HG03442 (cell line): ENCODE measurements at regions not wholly inside any gene's neighbourhood (a gene's known extent, or its start where the extent isn't known, plus 50 kb on each side); places are given as distances from the start of the nearest gene placed in this dataset.
A peak's percentile ranks its signal among the peaks of the same experiment; 100 is the strongest.

Experiments used
- ATAC-seq: cut with Tn5 transposase; IDR thresholded peaks from one replicate; pipeline ENCODE4 v1.9.1; 2021; ENCODE audit warnings: mild to moderate bottlenecking, moderate library complexity; ENCODE audit not compliant: unreplicated experiment

GRCh38 chr2:212712466-212712865 lies 173.9 kb upstream of the ERBB4 start:
- no peak for ATAC-seq

- ATAC-seq, result no peak
These were observed 173.3 kb upstream of the ERBB4 start for GRCh38 chr2:212711856-212712255.

- no peak for ATAC-seq
These were observed 170.7 kb upstream of the ERBB4 start for GRCh38 chr2:212709280-212709679.

- no peak for ATAC-seq
These were observed 169.8 kb upstream of the ERBB4 start for GRCh38 chr2:212708355-212708754.

GRCh38 chr2:212695426-212695825 lies 156.8 kb upstream of the ERBB4 start:
- no peak for ATAC-seq

- ATAC-seq, result no peak
These were observed 155.8 kb upstream of the ERBB4 start for GRCh38 chr2:212694398-212694797.

GRCh38 chr2:212692466-212692865 lies 153.9 kb upstream of the ERBB4 start:
- no peak for ATAC-seq

GRCh38 chr2:212686285-212686895 lies 147.8 kb upstream of the ERBB4 start:
- peak; percentile 68 for ATAC-seq

GRCh38 chr2:212683346-212684097 lies 144.9 kb upstream of the ERBB4 start:
- no peak for ATAC-seq

GRCh38 chr2:212682937-212683336 lies 144.3 kb upstream of the ERBB4 start:
- ATAC-seq, result no peak

GRCh38 chr2:212677466-212677865 lies 138.9 kb upstream of the ERBB4 start:
- ATAC-seq, result no peak

- ATAC-seq, result no peak
These were observed 133.6 kb upstream of the ERBB4 start for GRCh38 chr2:212672186-212672585.

- peak; percentile 73 for ATAC-seq
These were observed 131.2 kb upstream of the ERBB4 start for GRCh38 chr2:212669761-212670160.

- ATAC-seq, result no peak
These were observed 129.2 kb upstream of the ERBB4 start for GRCh38 chr2:212667751-212668316.

- ATAC-seq, result no peak
These were observed 127.3 kb upstream of the ERBB4 start for GRCh38 chr2:212665948-212666347.

GRCh38 chr2:212659441-212659840 lies 120.8 kb upstream of the ERBB4 start:
- ATAC-seq, result no peak

- ATAC-seq, result no peak
These were observed 111.0 kb upstream of the ERBB4 start for GRCh38 chr2:212649646-212650045.

GRCh38 chr2:212646698-212647366 lies 108.2 kb upstream of the ERBB4 start:
- no peak for ATAC-seq

- ATAC-seq, result no peak
These were observed 105.7 kb upstream of the ERBB4 start for GRCh38 chr2:212644195-212644837.

GRCh38 chr2:212640428-212640827 lies 101.8 kb upstream of the ERBB4 start:
- ATAC-seq, result no peak

GRCh38 chr2:212638694-212639093 lies 100.1 kb upstream of the ERBB4 start:
- no peak for ATAC-seq
